ENCODE measurements at regions not wholly inside any gene's neighbourhood (a gene's known extent, or its start where the extent isn't known, plus 50 kb on each side); places are given as distances from the start of the nearest gene placed in this dataset.

DNA sequence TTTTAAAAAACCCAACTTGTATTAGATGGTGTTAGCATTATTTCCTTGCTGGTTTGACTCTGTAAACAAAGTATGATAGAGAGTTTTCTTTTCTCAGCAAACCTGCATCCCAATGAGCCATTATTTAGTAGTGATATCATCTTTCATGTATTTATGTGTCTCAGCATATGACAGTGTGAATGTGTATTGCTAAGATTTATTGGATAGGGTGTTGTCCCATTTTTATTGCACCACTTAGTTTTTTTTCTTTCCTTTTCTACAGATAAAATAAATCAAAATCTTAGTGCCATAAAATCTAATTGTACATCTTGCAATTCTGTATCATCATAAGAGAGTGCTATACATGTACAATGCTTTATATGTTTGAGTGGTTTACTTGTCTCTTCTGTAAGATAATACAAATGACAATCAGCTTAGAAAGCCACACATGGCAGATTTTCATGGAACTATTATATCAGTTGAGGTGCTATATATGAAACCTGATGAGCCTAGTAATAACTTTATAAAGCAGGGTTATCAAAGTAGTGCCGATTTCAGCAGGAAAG lies 149.2 kb upstream of the CYLC2 start:
- WGBS, 4 donors, result 70 to 87% (median 82%) methylated on average over 1 of the region's 1 CpG
- Histone ChIP-seq H3K4me3 (no peak overlapping the region), H3K4me1 (replicated peaks in 1 of 2) (no peaks in the 10 kb centered on the region), H3K36me3 (replicated peaks in 1 of 2) (no peaks in the 10 kb centered on the region), H3K27me3 (no peaks in the 10 kb centered on the region), H3K9me3 (replicated peaks in 1 of 3) (no peaks in the 10 kb centered on the region), H3K27ac (no peak overlapping the region)
- no peak for DNase-seq
- TF ChIP-seq POLR2A (IDR thresholded peaks at IDR 0.05), result no peak
- TF ChIP-seq, protein P1, sequence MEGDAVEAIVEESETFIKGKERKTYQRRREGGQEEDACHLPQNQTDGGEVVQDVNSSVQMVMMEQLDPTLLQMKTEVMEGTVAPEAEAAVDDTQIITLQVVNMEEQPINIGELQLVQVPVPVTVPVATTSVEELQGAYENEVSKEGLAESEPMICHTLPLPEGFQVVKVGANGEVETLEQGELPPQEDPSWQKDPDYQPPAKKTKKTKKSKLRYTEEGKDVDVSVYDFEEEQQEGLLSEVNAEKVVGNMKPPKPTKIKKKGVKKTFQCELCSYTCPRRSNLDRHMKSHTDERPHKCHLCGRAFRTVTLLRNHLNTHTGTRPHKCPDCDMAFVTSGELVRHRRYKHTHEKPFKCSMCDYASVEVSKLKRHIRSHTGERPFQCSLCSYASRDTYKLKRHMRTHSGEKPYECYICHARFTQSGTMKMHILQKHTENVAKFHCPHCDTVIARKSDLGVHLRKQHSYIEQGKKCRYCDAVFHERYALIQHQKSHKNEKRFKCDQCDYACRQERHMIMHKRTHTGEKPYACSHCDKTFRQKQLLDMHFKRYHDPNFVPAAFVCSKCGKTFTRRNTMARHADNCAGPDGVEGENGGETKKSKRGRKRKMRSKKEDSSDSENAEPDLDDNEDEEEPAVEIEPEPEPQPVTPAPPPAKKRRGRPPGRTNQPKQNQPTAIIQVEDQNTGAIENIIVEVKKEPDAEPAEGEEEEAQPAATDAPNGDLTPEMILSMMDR (IDR thresholded peaks at IDR 0.05), result no peak
- intact Hi-C loops (cut with DNase I), result no loop called here

DNA sequence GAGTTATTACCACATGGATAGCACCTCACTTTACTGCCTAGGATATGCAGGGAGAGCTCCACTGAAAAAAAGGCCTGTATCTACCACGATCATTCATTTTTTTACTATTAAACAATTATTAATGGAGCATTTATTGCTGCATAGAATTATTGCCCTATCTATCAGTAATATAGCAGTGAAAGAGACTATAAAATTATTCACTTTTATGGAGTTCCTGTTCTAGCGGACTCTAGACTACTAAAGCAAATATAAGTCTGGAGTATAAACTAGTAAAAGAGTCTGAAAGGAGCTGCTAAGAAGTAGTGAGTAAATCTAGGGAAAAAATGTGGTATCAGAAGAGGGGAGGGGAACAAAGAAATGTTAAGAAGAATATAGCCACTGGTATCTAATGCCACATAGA lies 150.4 kb upstream of the CYLC2 start:
- DNase-seq, result no peak
- TF ChIP-seq, protein P1 (IDR thresholded peaks at IDR 0.05), result no peak
- TF ChIP-seq POLR2A (IDR thresholded peaks at IDR 0.05), result no peak
- Histone ChIP-seq H3K9me3 (replicated peaks in 1 of 3) (no peaks in the 10 kb centered on the region), H3K36me3 (replicated peaks in 1 of 2) (no peaks in the 10 kb centered on the region), H3K27me3 (no peaks in the 10 kb centered on the region), H3K4me3 (no peak overlapping the region), H3K27ac (no peak overlapping the region), H3K4me1 (replicated peaks in 1 of 2) (no peaks in the 10 kb centered on the region)
- intact Hi-C loops (cut with DNase I), result no loop called here
- 77 to 83% (median 81%) methylated on average over 2 of the region's 2 CpGs for WGBS, 4 donors

DNA sequence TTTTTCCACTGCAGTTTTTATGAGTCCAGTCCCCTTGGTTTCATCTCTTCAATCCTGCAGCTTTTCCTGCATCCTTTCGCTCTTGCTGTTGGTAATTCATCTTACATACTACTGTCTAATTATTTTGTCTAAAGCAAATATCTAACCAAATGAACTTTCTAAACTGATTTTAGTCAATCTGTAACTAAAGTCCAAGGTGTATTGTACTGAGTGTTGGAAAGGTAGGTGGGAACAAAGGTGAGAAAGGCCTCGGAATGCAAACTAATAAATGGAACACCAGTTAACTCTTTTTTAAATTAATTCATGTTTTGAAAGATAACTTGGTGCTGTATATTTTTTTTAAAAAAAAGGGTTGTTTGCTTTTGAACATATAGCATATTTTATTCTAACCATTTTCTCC lies 152.7 kb upstream of the CYLC2 start:
- Histone ChIP-seq H3K4me1 (replicated peaks in 1 of 2) (no peaks in the 10 kb centered on the region), H3K27me3 (no peaks in the 10 kb centered on the region), H3K36me3 (replicated peaks in 1 of 2) (no peaks in the 10 kb centered on the region), H3K4me3 (no peak overlapping the region), H3K27ac (no peak overlapping the region), H3K9me3 (replicated peaks in 1 of 3) (no peaks in the 10 kb centered on the region)
- intact Hi-C loops (cut with DNase I), result no loop called here
- 62 to 79% (median 69%) methylated on average over 2 of the region's 2 CpGs for WGBS, 4 donors
- TF ChIP-seq, protein P1 (IDR thresholded peaks at IDR 0.05), result no peak
- no peak for TF ChIP-seq POLR2A (IDR thresholded peaks at IDR 0.05)
- DNase-seq, result no peak

DNA sequence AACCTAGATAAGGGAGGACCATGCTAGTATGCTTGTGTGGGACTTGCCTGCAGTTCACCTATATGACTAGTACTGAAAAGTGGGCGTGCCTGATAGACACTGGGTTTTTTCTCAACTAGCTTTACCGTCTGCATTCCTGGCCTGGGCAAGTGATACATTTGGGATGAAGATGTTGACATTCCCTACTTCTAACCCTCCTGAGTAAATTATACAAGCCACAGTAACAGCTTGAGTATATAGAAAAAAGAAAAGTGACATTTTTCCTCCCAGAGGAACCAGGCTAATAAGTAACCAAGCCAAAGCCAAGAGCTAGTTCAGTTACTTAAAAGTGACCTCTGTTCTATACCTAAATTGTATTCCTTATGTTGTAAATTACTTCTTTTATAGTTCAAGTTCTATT lies 153.8 kb upstream of the CYLC2 start:
- H3K4me1 ChIP-seq (replicated peaks in 1 of 2), result no peaks in the 10 kb centered on the region
- no peak overlapping the region for H3K4me3 ChIP-seq
- H3K27me3 ChIP-seq, result no peaks in the 10 kb centered on the region
- H3K9me3 ChIP-seq (replicated peaks in 1 of 3), result no peaks in the 10 kb centered on the region
- no peak for TF ChIP-seq POLR2A (IDR thresholded peaks at IDR 0.05)
- TF ChIP-seq, protein P1 (IDR thresholded peaks at IDR 0.05), result no peak
- DNase-seq, result no peak
- intact Hi-C loops (cut with DNase I), result no loop called here
- WGBS, 4 donors, result 56 to 65% (median 61%) methylated on average over 2 of the region's 2 CpGs
- no peak overlapping the region for H3K27ac ChIP-seq
- no peaks in the 10 kb centered on the region for H3K36me3 ChIP-seq (replicated peaks in 1 of 2)
